Bronchial epithelial cell (primary cell): ENCODE measurements at regions not wholly inside any gene's neighbourhood (a gene's known extent, or its start where the extent isn't known, plus 50 kb on each side); places are given as distances from the start of the nearest gene placed in this dataset.

ENCODE experiments used
- DNase-seq: peaks from one replicate; pipeline ENCODE4 v3.0.0-alpha.2; 2010; ENCODE audit warnings: low read depth
- FAIRE-seq: peaks from 2 replicates; lab custom pipeline; 2011; peaks lifted over from hg19 to GRCh38; lab: Jason Lieb, UNC
- H3K27me3 ChIP-seq: 2 replicates; pipeline ENCODE4 v1.5.1; 2011; ENCODE audit warnings: low read length; ENCODE audit not compliant: control insufficient read depth, insufficient read depth
- H3K36me3 ChIP-seq: 2 replicates; pipeline ENCODE4 v1.5.1; 2011; ENCODE audit warnings: low read length; ENCODE audit not compliant: control insufficient read depth, insufficient read depth
- H3K4me3 ChIP-seq: 2 replicates; pipeline ENCODE4 v1.5.1; 2011; ENCODE audit warnings: mild to moderate bottlenecking, low read depth, low read length, control low read depth
- CTCF ChIP-seq: IDR thresholded peaks from 2 replicates; pipeline ENCODE4 v1.5.1; 2011; ENCODE audit warnings: mild to moderate bottlenecking, moderate library complexity, low read length, control low read depth, inconsistent platforms; ENCODE audit not compliant: insufficient read depth, severe bottlenecking

- no peak for TF ChIP-seq CTCF
- Histone ChIP-seq H3K36me3 (no peaks in the 10 kb centered on the region), H3K4me3 (no peak overlapping the region), H3K27me3 (no peaks in the 10 kb centered on the region)
- DNase-seq (no peak), FAIRE-seq (no peak)
Measured at GRCh38 chr15:69910514-69910913, 187.2 kb downstream of the TLE3 start.

GRCh38 chr15:69912116-69912515 lies 185.6 kb downstream of the TLE3 start:
- Histone ChIP-seq H3K27me3 (no peaks in the 10 kb centered on the region), H3K4me3 (no peak overlapping the region), H3K36me3 (no peaks in the 10 kb centered on the region)
- DNase-seq (no peak), FAIRE-seq (no peak)
- no peak for TF ChIP-seq CTCF

- no peaks in the 10 kb centered on the region for H3K27me3 ChIP-seq
- TF ChIP-seq CTCF, result no peak
- H3K36me3 ChIP-seq, result no peaks in the 10 kb centered on the region
- H3K4me3 ChIP-seq, result no peak overlapping the region
- no peak for DNase-seq
- FAIRE-seq, result no peak
Measured at GRCh38 chr15:69914040-69914439, 183.7 kb downstream of the TLE3 start.

GRCh38 chr15:69914960-69915359 lies 182.8 kb downstream of the TLE3 start:
- no peaks in the 10 kb centered on the region for H3K27me3 ChIP-seq
- no peak overlapping the region for H3K4me3 ChIP-seq
- DNase-seq (no peak), FAIRE-seq (no peak)
- H3K36me3 ChIP-seq, result no peaks in the 10 kb centered on the region
- no peak for TF ChIP-seq CTCF

- Histone ChIP-seq H3K36me3 (no peaks in the 10 kb centered on the region), H3K4me3 (no peak overlapping the region), H3K27me3 (no peaks in the 10 kb centered on the region)
- no peak for DNase-seq
- no peak for TF ChIP-seq CTCF
- FAIRE-seq, result no peak
Measured at GRCh38 chr15:69916169-69916785, 181.4 kb downstream of the TLE3 start.

- no peak for TF ChIP-seq CTCF
- DNase-seq (no peak), FAIRE-seq (no peak)
- H3K27me3 ChIP-seq, result no peaks in the 10 kb centered on the region
- no peaks in the 10 kb centered on the region for H3K36me3 ChIP-seq
- H3K4me3 ChIP-seq, result no peak overlapping the region
Measured at GRCh38 chr15:69917056-69917455, 180.7 kb downstream of the TLE3 start.
